ENCODE measurements at regions not wholly inside any gene's neighbourhood (a gene's known extent, or its start where the extent isn't known, plus 50 kb on each side); places are given as distances from the start of the nearest gene placed in this dataset.

- DNase-seq: peak; percentile 26
These were observed 107.7 kb upstream of the CAND1 start for GRCh38 chr12:67161322-67161918.

GRCh38 chr12:67173258-67173657, 95.9 kb upstream of the CAND1 start:
- no peak for DNase-seq

- DNase-seq: no peak
These were observed 86.6 kb upstream of the CAND1 start for GRCh38 chr12:67182551-67182950.

GRCh38 chr12:67193704-67194103, 75.5 kb upstream of the CAND1 start:
- no peak for DNase-seq

- no peak for DNase-seq
These were observed 68.8 kb upstream of the CAND1 start for GRCh38 chr12:67200386-67200785.

- DNase-seq: no peak
These were observed 67.0 kb upstream of the CAND1 start for GRCh38 chr12:67202011-67202677.

GRCh38 chr12:67202678-67203012, 66.5 kb upstream of the CAND1 start:
- DNase-seq: no peak

- DNase-seq: no peak
These were observed 60.7 kb upstream of the CAND1 start for GRCh38 chr12:67208281-67209067.

GRCh38 chr12:67211029-67211428, 58.1 kb upstream of the CAND1 start:
- DNase-seq: no peak

- DNase-seq: no peak
These were observed 57.7 kb upstream of the CAND1 start for GRCh38 chr12:67211494-67211893.

- no peak for DNase-seq
These were observed 51.5 kb upstream of the CAND1 start for GRCh38 chr12:67217647-67218046.
